Uterus (tissue), 3 donors: ENCODE measurements at regions not wholly inside any gene's neighbourhood (a gene's known extent, or its start where the extent isn't known, plus 50 kb on each side); places are given as distances from the start of the nearest gene placed in this dataset.

Experiments used
- DNase-seq, 2 donors: peaks; one replicate each; pipeline ENCODE4 v3.0.0-alpha.2; 2019 to 2020
- H3K27ac ChIP-seq, 2 donors: fragments of 200-600 bp; sonication (generic); 1 replicate in 1 of 2; 2 replicates in 1 of 2; pipeline ENCODE4 v1.5.1; 2016 to 2018
- H3K27me3 ChIP-seq, 2 donors: fragments of 200-600 bp; sonication (generic); one replicate each; pipeline ENCODE4 v1.5.1; 2018 to 2019; ENCODE audit warnings: control low read depth in 1 of 2
- H3K36me3 ChIP-seq, 2 donors: fragments of 200-600 bp; sonication (generic); one replicate each; pipeline ENCODE4 v1.5.1; 2019; ENCODE audit warnings: control low read depth in 1 of 2
- H3K4me1 ChIP-seq, 2 donors: fragments of 200-600 bp; sonication (generic); one replicate each; pipeline ENCODE4 v1.5.1; 2018 to 2019; ENCODE audit warnings: control low read depth in 1 of 2
- H3K4me3 ChIP-seq, 2 donors: fragments of 200-600 bp; sonication (generic); 1 replicate in 1 of 2; 2 replicates in 1 of 2; pipeline ENCODE4 v1.5.1; 2018 to 2019; ENCODE audit warnings: mild to moderate bottlenecking in 1 of 2
- H3K9me3 ChIP-seq, 2 donors: fragments of 200-600 bp; sonication (generic); one replicate each; pipeline ENCODE4 v1.5.1; 2019; ENCODE audit warnings: control low read depth in 1 of 2
- CTCF ChIP-seq, 4 experiments: fragments of 200-600 bp in 2 of 4; fragments of 450-650 bp in 2 of 4; sonication (generic) in 2 of 4; IDR thresholded peaks; one replicate each; pipeline ENCODE4 v1.5.1; 2016 to 2019; ENCODE audit warnings: antibody characterized with exemption in 4 of 4, mild to moderate bottlenecking in 2 of 4, moderate library complexity in 1 of 4
- POLR2A ChIP-seq, 2 donors: fragments of 450-650 bp; IDR thresholded peaks; one replicate each; pipeline ENCODE4 v1.6.1; 2016; ENCODE audit warnings: antibody characterized with exemption in 2 of 2, mild to moderate bottlenecking in 1 of 2, moderate library complexity in 1 of 2
- intact Hi-C: fragments of 100-400 bp; cut with DNase I; formaldehyde crosslinking; loops from one replicate; pipeline ENCODE4 v1.15.1; 2023; ENCODE audit warnings: low total_unique reads
- donor health status: DM: yes; HTN: yes; CAD: no.

GRCh38 chr5:118611332-118611945 lies 376.9 kb downstream of the DTWD2 start:
- TF ChIP-seq POLR2A (IDR thresholded peaks at IDR 0.05) (no peak), CTCF (IDR thresholded peaks at IDR 0.05) (no peak)
- Histone ChIP-seq H3K4me3 (no peak overlapping the region), H3K4me1 (no peaks in the 10 kb centered on the region), H3K9me3 (no peaks in the 10 kb centered on the region), H3K36me3 (no peaks in the 10 kb centered on the region), H3K27me3 (no peaks in the 10 kb centered on the region), H3K27ac (no peak overlapping the region)
- intact Hi-C loops, result no loop called here
- no peak for DNase-seq

GRCh38 chr5:118606940-118607339 lies 381.4 kb downstream of the DTWD2 start:
- intact Hi-C loops, result no loop called here
- H3K9me3 ChIP-seq, result no peaks in the 10 kb centered on the region
- H3K4me3 ChIP-seq, result no peak overlapping the region
- no peak for DNase-seq
- no peaks in the 10 kb centered on the region for H3K27me3 ChIP-seq
- H3K4me1 ChIP-seq, result no peaks in the 10 kb centered on the region
- H3K36me3 ChIP-seq, result no peaks in the 10 kb centered on the region
- H3K27ac ChIP-seq, result no peak overlapping the region
- TF ChIP-seq CTCF (IDR thresholded peaks at IDR 0.05), result no peak
- no peak for TF ChIP-seq POLR2A (IDR thresholded peaks at IDR 0.05)

GRCh38 chr5:118605761-118606160 lies 382.6 kb downstream of the DTWD2 start:
- TF ChIP-seq CTCF (IDR thresholded peaks at IDR 0.05) (no peak), POLR2A (IDR thresholded peaks at IDR 0.05) (no peak)
- Histone ChIP-seq H3K9me3 (no peaks in the 10 kb centered on the region), H3K27ac (no peak overlapping the region), H3K27me3 (no peaks in the 10 kb centered on the region), H3K4me1 (no peaks in the 10 kb centered on the region), H3K36me3 (no peaks in the 10 kb centered on the region), H3K4me3 (no peak overlapping the region)
- DNase-seq, result no peak
- intact Hi-C loops, result no loop called here

GRCh38 chr5:118604106-118604505 lies 384.2 kb downstream of the DTWD2 start:
- Histone ChIP-seq H3K27ac (no peak overlapping the region), H3K9me3 (no peaks in the 10 kb centered on the region), H3K4me3 (no peak overlapping the region), H3K4me1 (no peaks in the 10 kb centered on the region), H3K27me3 (no peaks in the 10 kb centered on the region), H3K36me3 (no peaks in the 10 kb centered on the region)
- intact Hi-C loops, result no loop called here
- DNase-seq, result no peak
- TF ChIP-seq CTCF (IDR thresholded peaks at IDR 0.05) (no peak), POLR2A (IDR thresholded peaks at IDR 0.05) (no peak)

GRCh38 chr5:118603278-118603677 lies 385.1 kb downstream of the DTWD2 start:
- DNase-seq, result no peak
- no peak overlapping the region for H3K27ac ChIP-seq
- no peak overlapping the region for H3K4me3 ChIP-seq
- no peaks in the 10 kb centered on the region for H3K4me1 ChIP-seq
- H3K9me3 ChIP-seq, result no peaks in the 10 kb centered on the region
- H3K36me3 ChIP-seq, result no peaks in the 10 kb centered on the region
- no peaks in the 10 kb centered on the region for H3K27me3 ChIP-seq
- intact Hi-C loops, result no loop called here
- TF ChIP-seq CTCF (IDR thresholded peaks at IDR 0.05) (no peak), POLR2A (IDR thresholded peaks at IDR 0.05) (no peak)
